ENCODE measurements at regions not wholly inside any gene's neighbourhood (a gene's known extent, or its start where the extent isn't known, plus 50 kb on each side); places are given as distances from the start of the nearest gene placed in this dataset.

- peaks cover 0 to 4% of the 10 kb centered on the region in 2 donors for H3K36me3 Mint-ChIP-seq (ENCODE audit: insufficient read depth in 2 of 2)
- no peak for DNase-seq
- H3K27ac Mint-ChIP-seq: no peak overlapping the region
- no peak for ATAC-seq (replicated peaks in 1 of 2)
- no peak overlapping the region for H3K4me3 Mint-ChIP-seq
- peaks cover 18% of the 10 kb centered on the region for H3K4me1 Mint-ChIP-seq (ENCODE audit: low read depth)
- peaks cover 0 to 5% of the 10 kb centered on the region in 2 donors for H3K9me3 Mint-ChIP-seq
- H3K27me3 Mint-ChIP-seq (ENCODE audit: low read depth): no peaks in the 10 kb centered on the region
These were observed 80.8 kb downstream of the C21orf91 start for GRCh38 chr21:17738176-17738953.

DNA sequence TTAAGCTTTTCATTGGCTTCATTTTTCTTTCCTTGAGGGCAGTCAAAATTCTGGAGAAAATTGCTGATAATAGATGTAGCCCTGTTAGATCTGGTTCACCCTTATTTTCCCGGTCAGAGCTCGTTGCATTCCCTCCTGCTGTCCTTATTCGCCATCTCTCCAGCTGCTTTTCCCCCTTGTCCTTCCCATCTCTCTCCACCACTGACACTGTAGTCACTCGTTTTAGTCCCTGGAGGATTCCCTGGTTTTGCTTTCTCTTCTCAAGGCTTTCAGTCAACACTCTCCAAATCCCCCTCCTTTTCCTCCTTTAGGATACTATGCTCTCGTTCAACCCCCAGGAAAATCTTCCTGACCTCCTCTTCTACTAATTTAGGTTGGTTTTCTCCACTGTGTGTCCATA lies 83.1 kb downstream of the C21orf91 start:
- Mint-ChIP-seq H3K4me1 (ENCODE audit: low read depth) (peaks cover 4% of the 10 kb centered on the region), H3K9me3 (peaks cover 0 to 3% of the 10 kb centered on the region in 2 donors)
- ATAC-seq (replicated peaks in 1 of 2): no peak

DNA sequence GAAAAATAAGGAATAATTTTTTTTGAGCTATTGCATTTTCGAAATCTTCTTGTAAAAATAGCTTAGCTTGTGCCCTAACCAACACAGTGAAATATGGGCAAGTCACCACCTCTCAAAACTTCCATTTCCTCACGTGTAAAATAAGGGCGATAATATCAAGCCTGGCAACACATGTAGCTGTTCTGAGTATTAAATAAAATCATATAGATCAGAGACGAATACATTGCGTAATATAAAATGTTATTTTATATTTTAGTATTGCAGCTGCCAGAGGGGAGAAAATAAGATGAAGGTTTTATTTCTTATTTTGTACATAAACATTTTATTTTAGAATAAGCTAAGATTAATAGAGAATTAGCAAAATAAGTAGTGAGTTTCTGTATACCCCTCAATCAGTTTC lies 85.9 kb downstream of the C21orf91 start:
- ATAC-seq (replicated peaks in 1 of 2) (no peak), DNase-seq (no peak)
- Mint-ChIP-seq H3K36me3 (ENCODE audit: insufficient read depth in 2 of 2) (no peaks in the 10 kb centered on the region), H3K9me3 (peaks cover 0 to 3% of the 10 kb centered on the region in 2 donors), H3K4me1 (ENCODE audit: low read depth) (no peaks in the 10 kb centered on the region), H3K27ac (no peak overlapping the region), H3K27me3 (ENCODE audit: low read depth) (no peaks in the 10 kb centered on the region), H3K4me3 (no peak overlapping the region)

More for the DNA sequence above, 83.1 kb downstream of the C21orf91 start:
- Mint-ChIP-seq H3K27me3 (ENCODE audit: low read depth) (no peaks in the 10 kb centered on the region), H3K27ac (no peak overlapping the region), H3K4me3 (no peak overlapping the region), H3K36me3 (ENCODE audit: insufficient read depth in 2 of 2) (no peaks in the 10 kb centered on the region)
- no peak for DNase-seq

DNA sequence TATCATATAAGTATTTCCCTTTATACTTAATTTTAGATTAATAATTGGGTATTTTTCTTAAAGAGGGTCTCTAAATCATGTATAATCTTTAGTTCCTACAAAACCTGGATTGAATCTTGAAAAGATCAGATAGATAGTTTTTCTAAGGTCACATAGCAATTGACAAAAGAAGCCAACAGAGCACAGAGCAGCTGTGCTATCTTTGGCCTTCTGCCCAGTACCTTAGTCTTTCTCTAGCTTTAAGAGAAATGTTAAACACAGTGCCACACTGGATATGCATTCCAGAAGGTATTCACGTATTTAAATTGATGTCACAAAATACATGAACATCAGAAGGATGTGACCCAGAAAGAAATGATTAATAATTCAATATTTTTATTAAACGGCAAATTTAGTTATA lies 86.8 kb downstream of the C21orf91 start:
- DNase-seq (no peak), ATAC-seq (replicated peaks in 1 of 2) (no peak)
- H3K27ac Mint-ChIP-seq: no peak overlapping the region
- no peaks in the 10 kb centered on the region for H3K36me3 Mint-ChIP-seq (ENCODE audit: insufficient read depth in 2 of 2)
- peaks cover 0 to 3% of the 10 kb centered on the region in 2 donors for H3K9me3 Mint-ChIP-seq
- no peaks in the 10 kb centered on the region for H3K27me3 Mint-ChIP-seq (ENCODE audit: low read depth)
- H3K4me1 Mint-ChIP-seq (ENCODE audit: low read depth): no peaks in the 10 kb centered on the region
- H3K4me3 Mint-ChIP-seq: no peak overlapping the region

DNA sequence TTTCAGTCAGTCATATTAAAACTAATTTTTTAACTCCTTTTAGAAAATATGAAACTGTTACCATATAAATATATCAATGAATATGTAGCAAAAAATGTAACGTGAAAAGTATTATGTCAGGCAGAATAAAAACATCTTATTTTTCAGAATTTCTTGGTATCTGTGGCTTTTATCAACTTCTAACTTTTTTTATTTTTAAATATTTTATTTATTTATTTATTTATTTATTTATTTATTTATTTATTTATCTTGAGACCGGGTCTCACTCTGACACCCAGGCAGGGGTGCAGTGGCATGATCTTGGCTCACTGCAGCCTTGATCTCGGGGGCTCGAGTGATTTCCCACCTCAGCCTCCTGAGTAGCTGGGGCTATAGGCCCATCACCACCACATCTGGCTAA lies 87.6 kb downstream of the C21orf91 start:
- Mint-ChIP-seq H3K27me3 (ENCODE audit: low read depth) (no peaks in the 10 kb centered on the region), H3K4me3 (no peak overlapping the region), H3K9me3 (peaks cover 0 to 3% of the 10 kb centered on the region in 2 donors), H3K27ac (no peak overlapping the region), H3K4me1 (ENCODE audit: low read depth) (no peaks in the 10 kb centered on the region), H3K36me3 (ENCODE audit: insufficient read depth in 2 of 2) (no peaks in the 10 kb centered on the region)
- no peak for DNase-seq
- ATAC-seq (replicated peaks in 1 of 2): no peak

DNA sequence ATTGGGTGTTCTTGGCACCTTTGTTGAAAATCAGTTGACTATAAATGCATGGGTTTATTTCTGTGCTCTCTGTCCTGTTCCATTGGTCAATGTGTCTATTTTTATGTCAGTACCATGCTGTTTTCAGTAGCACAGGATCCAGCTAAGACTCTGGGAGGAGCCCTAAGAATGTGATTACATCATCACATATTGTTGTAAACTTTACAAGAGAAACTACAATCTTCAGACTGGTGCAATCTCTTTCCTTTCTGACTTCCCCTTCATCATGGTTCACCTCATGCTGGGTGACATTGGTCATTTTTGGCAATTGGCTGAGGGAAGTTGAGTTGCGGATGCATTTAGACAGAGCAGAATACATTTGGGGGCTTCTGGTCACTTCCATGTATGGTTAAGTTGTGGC lies 88.4 kb downstream of the C21orf91 start:
- no peaks in the 10 kb centered on the region for H3K9me3 Mint-ChIP-seq
- no peak overlapping the region for H3K27ac Mint-ChIP-seq
- no peak overlapping the region for H3K4me3 Mint-ChIP-seq
- no peaks in the 10 kb centered on the region for H3K4me1 Mint-ChIP-seq (ENCODE audit: low read depth)
- ATAC-seq (replicated peaks in 1 of 2): no peak
- DNase-seq: no peak
- no peaks in the 10 kb centered on the region for H3K27me3 Mint-ChIP-seq (ENCODE audit: low read depth)
- no peaks in the 10 kb centered on the region for H3K36me3 Mint-ChIP-seq (ENCODE audit: insufficient read depth in 2 of 2)

- Mint-ChIP-seq H3K36me3 (ENCODE audit: insufficient read depth in 2 of 2) (no peaks in the 10 kb centered on the region), H3K27ac (no peak overlapping the region), H3K4me3 (no peak overlapping the region), H3K9me3 (no peaks in the 10 kb centered on the region), H3K4me1 (ENCODE audit: low read depth) (no peaks in the 10 kb centered on the region), H3K27me3 (ENCODE audit: low read depth) (no peaks in the 10 kb centered on the region)
- no peak for DNase-seq
- no peak for ATAC-seq (replicated peaks in 1 of 2)
These were observed 89.7 kb downstream of the C21orf91 start for GRCh38 chr21:17729455-17729854.

DNA sequence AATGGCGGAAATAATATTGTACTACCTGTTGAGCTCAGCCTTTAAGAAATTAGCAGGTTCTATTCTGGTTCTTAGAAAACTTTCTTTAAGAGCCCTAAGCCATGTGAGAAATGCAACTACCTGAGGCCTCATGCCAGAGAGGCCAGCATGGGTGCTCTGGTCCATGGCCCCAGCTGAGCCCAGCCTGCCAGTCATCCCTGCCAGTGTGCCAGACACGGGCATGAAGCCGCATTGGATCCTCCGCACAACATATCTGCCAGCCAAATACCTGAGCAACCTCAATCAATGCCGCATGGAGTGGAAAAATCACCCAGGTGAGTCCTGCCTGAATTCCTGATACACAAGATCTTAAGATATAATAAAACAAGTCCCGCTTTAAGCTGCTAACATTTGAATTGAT lies 91.8 kb downstream of the C21orf91 start:
- Mint-ChIP-seq H3K4me3 (no peak overlapping the region), H3K27me3 (ENCODE audit: low read depth) (no peaks in the 10 kb centered on the region), H3K27ac (no peak overlapping the region), H3K4me1 (ENCODE audit: low read depth) (no peaks in the 10 kb centered on the region), H3K36me3 (ENCODE audit: insufficient read depth in 2 of 2) (no peaks in the 10 kb centered on the region), H3K9me3 (no peaks in the 10 kb centered on the region)
- ATAC-seq (replicated peaks in 1 of 2) (no peak), DNase-seq (no peak)

DNA sequence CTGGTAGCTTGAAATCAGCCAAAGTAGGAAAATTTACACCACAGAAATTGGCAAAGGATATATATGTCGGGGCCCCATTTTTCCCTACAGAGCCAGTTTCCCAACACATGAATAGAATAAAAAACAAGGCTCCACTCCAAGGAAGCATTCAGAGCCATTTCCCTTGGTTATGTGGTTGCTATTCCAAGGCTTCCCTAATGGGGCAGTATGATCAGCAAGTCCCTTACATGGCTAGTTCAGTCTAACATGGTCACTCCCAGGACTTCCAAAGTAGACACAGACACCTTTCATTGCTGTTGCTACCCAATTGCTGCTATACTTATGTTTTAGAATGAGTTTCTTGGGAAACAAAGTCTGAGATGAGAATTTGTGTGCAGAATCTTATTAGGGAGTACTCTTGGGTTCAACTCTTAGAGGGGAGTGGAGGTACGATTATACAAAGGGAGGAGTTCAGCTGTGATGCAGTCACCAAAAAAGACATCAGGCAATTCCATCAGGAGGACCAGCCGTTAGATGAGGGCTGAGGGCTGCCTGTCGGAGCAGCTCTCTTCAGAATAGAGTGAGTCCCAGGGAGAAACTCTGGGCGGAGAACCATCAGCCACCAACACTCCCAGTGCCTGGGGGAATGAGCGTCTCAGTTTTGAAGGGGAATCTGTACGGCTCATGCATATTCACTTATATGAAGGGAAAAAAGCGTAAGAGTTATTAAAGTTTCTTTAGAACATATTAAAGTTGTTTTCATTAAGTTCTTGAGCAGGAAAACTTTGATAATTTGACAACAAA lies 92.9 kb downstream of the C21orf91 start:
- no peak for ATAC-seq (replicated peaks in 1 of 2)

GRCh38 chr21:17725339-17725738 lies 93.8 kb downstream of the C21orf91 start:
- Mint-ChIP-seq H3K27me3 (ENCODE audit: low read depth) (no peaks in the 10 kb centered on the region), H3K36me3 (ENCODE audit: insufficient read depth in 2 of 2) (no peaks in the 10 kb centered on the region), H3K4me1 (ENCODE audit: low read depth) (no peaks in the 10 kb centered on the region), H3K9me3 (no peaks in the 10 kb centered on the region), H3K4me3 (no peak overlapping the region), H3K27ac (no peak overlapping the region)
- ATAC-seq (replicated peaks in 1 of 2): no peak
- no peak for DNase-seq

More for the DNA sequence above, 92.9 kb downstream of the C21orf91 start:
- H3K27ac Mint-ChIP-seq: no peak overlapping the region
- no peaks in the 10 kb centered on the region for H3K4me1 Mint-ChIP-seq (ENCODE audit: low read depth)
- no peaks in the 10 kb centered on the region for H3K9me3 Mint-ChIP-seq
- DNase-seq: no peak
- H3K36me3 Mint-ChIP-seq (ENCODE audit: insufficient read depth in 2 of 2): no peaks in the 10 kb centered on the region
- H3K4me3 Mint-ChIP-seq: no peak overlapping the region
- H3K27me3 Mint-ChIP-seq (ENCODE audit: low read depth): no peaks in the 10 kb centered on the region

DNA sequence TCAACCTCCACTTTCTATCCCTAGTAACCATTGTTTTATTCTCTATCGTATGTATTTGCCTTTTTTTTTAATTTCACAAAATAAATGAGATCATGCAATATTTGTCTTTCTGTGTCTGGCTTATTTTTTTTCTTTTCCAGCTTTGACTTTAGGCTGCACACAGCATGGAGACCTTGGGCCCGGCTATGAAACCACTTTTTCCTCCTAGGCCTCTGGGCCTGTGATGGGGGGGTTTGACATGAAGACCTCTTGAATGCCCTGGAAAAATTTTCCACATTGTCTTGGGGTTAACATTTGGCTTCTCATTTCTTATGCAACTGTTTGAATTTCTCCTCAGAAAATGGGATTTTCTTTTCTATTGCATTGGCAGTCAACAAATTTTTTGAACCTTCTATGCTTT lies 100.2 kb upstream of the BTG3 start:
- Mint-ChIP-seq H3K4me1 (ENCODE audit: low read depth) (peaks cover 15% of the 10 kb centered on the region), H3K4me3 (no peak overlapping the region), H3K27ac (no peak overlapping the region), H3K36me3 (ENCODE audit: insufficient read depth in 2 of 2) (peaks cover 5 to 8% of the 10 kb centered on the region in 2 donors), H3K9me3 (peaks cover 2 to 7% of the 10 kb centered on the region in 2 donors), H3K27me3 (ENCODE audit: low read depth) (no peaks in the 10 kb centered on the region)
- DNase-seq: no peak
- ATAC-seq (replicated peaks in 1 of 2): no peak

DNA sequence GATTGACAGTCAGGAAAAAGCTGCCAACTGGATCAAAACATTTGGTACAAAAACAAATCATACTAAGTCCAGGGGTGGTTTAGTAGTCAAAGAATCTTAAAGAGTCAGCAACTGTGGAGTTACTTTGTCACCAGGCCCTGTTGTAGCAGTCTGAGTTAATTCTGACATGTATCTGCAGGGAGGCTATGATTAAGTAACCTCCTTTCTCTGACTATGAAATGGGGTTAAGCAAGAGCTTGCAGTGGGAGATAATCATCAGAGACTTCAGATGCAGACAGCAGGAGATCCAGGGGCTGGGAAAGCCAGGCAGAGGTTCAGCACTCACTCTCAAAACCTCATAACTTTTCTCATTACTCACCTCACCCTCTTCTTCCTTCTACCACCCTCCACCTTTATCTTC lies 99.2 kb upstream of the BTG3 start:
- peaks cover 2 to 7% of the 10 kb centered on the region in 2 donors for H3K9me3 Mint-ChIP-seq
- peaks cover 5 to 8% of the 10 kb centered on the region in 2 donors for H3K36me3 Mint-ChIP-seq (ENCODE audit: insufficient read depth in 2 of 2)
- ATAC-seq (replicated peaks in 1 of 2): peak in 1 of 2 donors; percentile 30

GRCh38 chr21:17709266-17709611 lies 96.5 kb upstream of the BTG3 start:
- peaks cover 2 to 12% of the 10 kb centered on the region in 2 donors for H3K9me3 Mint-ChIP-seq
- peak in 1 of 2 donors; percentile 2 for DNase-seq
- peak; percentile 96 to 98 for ATAC-seq (replicated peaks in 1 of 2)
- peaks cover 15% of the 10 kb centered on the region for H3K4me1 Mint-ChIP-seq (ENCODE audit: low read depth)
- no peak overlapping the region for H3K4me3 Mint-ChIP-seq
- peaks cover 8 to 10% of the 10 kb centered on the region in 2 donors for H3K36me3 Mint-ChIP-seq (ENCODE audit: insufficient read depth in 2 of 2)
- H3K27ac Mint-ChIP-seq: no peak overlapping the region
- H3K27me3 Mint-ChIP-seq (ENCODE audit: low read depth): peaks cover 8% of the 10 kb centered on the region

More for the DNA sequence above, 99.2 kb upstream of the BTG3 start:
- no peaks in the 10 kb centered on the region for H3K27me3 Mint-ChIP-seq (ENCODE audit: low read depth)
- no peak overlapping the region for H3K4me3 Mint-ChIP-seq
- peaks cover 15% of the 10 kb centered on the region for H3K4me1 Mint-ChIP-seq (ENCODE audit: low read depth)
- DNase-seq: no peak
- no peak overlapping the region for H3K27ac Mint-ChIP-seq
